SK-N-SH (cell line): ENCODE measurements at regions not wholly inside any gene's neighbourhood (a gene's known extent, or its start where the extent isn't known, plus 50 kb on each side); places are given as distances from the start of the nearest gene placed in this dataset.

Source experiments
- GABPA ChIP-seq: IDR thresholded peaks from 2 replicates; pipeline ENCODE4 v1.4.0; 2012; ENCODE audit warnings: low read depth, mild to moderate bottlenecking
- JUND ChIP-seq: IDR thresholded peaks from 2 replicates; pipeline ENCODE4 v1.4.0; 2012
- POLR2AphosphoS5 ChIP-seq: IDR thresholded peaks from 2 replicates; pipeline ENCODE4 v1.6.1; 2012; ENCODE audit warnings: low read depth, low read length
- RAD21 ChIP-seq: IDR thresholded peaks from 2 replicates; pipeline ENCODE4 v1.6.1; 2012; ENCODE audit warnings: mild to moderate bottlenecking, low read length
- TF ChIP-seq, protein P1 (sequence below): fragments of 200-600 bp; sonication (generic); IDR thresholded peaks from 2 replicates; pipeline ENCODE4 v1.6.1; 2017; ENCODE audit warnings: antibody characterized with exemption, mild to moderate bottlenecking, moderate library complexity
- TF ChIP-seq, protein P2 (sequence below): IDR thresholded peaks from 2 replicates; pipeline ENCODE4 v1.4.0; 2012; ENCODE audit warnings: low read depth, borderline replicate concordance
- TF ChIP-seq, protein P3 (sequence below): IDR thresholded peaks from 2 replicates; pipeline ENCODE4 v1.6.1; 2012; ENCODE audit warnings: mild to moderate bottlenecking, low read depth, low read length, moderate library complexity

- no peak for TF ChIP-seq POLR2AphosphoS5
- TF ChIP-seq, protein P1, sequence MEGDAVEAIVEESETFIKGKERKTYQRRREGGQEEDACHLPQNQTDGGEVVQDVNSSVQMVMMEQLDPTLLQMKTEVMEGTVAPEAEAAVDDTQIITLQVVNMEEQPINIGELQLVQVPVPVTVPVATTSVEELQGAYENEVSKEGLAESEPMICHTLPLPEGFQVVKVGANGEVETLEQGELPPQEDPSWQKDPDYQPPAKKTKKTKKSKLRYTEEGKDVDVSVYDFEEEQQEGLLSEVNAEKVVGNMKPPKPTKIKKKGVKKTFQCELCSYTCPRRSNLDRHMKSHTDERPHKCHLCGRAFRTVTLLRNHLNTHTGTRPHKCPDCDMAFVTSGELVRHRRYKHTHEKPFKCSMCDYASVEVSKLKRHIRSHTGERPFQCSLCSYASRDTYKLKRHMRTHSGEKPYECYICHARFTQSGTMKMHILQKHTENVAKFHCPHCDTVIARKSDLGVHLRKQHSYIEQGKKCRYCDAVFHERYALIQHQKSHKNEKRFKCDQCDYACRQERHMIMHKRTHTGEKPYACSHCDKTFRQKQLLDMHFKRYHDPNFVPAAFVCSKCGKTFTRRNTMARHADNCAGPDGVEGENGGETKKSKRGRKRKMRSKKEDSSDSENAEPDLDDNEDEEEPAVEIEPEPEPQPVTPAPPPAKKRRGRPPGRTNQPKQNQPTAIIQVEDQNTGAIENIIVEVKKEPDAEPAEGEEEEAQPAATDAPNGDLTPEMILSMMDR: no peak
- TF ChIP-seq, protein P2, sequence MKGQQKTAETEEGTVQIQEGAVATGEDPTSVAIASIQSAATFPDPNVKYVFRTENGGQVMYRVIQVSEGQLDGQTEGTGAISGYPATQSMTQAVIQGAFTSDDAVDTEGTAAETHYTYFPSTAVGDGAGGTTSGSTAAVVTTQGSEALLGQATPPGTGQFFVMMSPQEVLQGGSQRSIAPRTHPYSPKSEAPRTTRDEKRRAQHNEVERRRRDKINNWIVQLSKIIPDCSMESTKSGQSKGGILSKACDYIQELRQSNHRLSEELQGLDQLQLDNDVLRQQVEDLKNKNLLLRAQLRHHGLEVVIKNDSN: no peak
- no peak for TF ChIP-seq JUND
- TF ChIP-seq RAD21: no peak
- TF ChIP-seq, protein P3, sequence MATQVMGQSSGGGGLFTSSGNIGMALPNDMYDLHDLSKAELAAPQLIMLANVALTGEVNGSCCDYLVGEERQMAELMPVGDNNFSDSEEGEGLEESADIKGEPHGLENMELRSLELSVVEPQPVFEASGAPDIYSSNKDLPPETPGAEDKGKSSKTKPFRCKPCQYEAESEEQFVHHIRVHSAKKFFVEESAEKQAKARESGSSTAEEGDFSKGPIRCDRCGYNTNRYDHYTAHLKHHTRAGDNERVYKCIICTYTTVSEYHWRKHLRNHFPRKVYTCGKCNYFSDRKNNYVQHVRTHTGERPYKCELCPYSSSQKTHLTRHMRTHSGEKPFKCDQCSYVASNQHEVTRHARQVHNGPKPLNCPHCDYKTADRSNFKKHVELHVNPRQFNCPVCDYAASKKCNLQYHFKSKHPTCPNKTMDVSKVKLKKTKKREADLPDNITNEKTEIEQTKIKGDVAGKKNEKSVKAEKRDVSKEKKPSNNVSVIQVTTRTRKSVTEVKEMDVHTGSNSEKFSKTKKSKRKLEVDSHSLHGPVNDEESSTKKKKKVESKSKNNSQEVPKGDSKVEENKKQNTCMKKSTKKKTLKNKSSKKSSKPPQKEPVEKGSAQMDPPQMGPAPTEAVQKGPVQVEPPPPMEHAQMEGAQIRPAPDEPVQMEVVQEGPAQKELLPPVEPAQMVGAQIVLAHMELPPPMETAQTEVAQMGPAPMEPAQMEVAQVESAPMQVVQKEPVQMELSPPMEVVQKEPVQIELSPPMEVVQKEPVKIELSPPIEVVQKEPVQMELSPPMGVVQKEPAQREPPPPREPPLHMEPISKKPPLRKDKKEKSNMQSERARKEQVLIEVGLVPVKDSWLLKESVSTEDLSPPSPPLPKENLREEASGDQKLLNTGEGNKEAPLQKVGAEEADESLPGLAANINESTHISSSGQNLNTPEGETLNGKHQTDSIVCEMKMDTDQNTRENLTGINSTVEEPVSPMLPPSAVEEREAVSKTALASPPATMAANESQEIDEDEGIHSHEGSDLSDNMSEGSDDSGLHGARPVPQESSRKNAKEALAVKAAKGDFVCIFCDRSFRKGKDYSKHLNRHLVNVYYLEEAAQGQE: no peak
- TF ChIP-seq GABPA: no peak
Observed at GRCh38 chr11:105229257-105229656, 89.7 kb upstream of the CARD18 start.
